ENCODE measurements at regions not wholly inside any gene's neighbourhood (a gene's known extent, or its start where the extent isn't known, plus 50 kb on each side); places are given as distances from the start of the nearest gene placed in this dataset.

DNA sequence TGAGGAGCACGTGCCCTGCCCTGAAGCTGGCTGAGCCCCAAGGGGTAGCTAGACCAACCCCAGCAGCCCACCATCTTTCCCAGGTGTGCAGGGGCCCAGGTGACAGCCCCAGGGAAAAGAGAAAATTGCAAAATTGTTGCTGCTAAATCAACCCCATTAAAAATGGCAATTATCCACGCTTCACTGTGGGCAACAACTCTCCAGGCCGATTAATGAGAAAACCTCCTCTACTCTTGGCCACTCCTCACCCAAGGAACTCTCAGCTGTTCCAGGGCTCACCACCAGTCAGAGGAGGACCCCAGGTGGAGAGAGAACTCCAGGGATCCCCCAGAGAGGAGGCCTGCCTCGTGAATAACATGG lies 516.1 kb upstream of the MGMT start:
- TF ChIP-seq, protein P1, sequence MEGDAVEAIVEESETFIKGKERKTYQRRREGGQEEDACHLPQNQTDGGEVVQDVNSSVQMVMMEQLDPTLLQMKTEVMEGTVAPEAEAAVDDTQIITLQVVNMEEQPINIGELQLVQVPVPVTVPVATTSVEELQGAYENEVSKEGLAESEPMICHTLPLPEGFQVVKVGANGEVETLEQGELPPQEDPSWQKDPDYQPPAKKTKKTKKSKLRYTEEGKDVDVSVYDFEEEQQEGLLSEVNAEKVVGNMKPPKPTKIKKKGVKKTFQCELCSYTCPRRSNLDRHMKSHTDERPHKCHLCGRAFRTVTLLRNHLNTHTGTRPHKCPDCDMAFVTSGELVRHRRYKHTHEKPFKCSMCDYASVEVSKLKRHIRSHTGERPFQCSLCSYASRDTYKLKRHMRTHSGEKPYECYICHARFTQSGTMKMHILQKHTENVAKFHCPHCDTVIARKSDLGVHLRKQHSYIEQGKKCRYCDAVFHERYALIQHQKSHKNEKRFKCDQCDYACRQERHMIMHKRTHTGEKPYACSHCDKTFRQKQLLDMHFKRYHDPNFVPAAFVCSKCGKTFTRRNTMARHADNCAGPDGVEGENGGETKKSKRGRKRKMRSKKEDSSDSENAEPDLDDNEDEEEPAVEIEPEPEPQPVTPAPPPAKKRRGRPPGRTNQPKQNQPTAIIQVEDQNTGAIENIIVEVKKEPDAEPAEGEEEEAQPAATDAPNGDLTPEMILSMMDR (IDR thresholded peaks at IDR 0.05; ENCODE audit: low read length, missing control alignments): no peak
- H3K4me3 ChIP-seq (replicated peaks; ENCODE audit: low read depth, low read length): no peak overlapping the region
- no peak for DNase-seq (ENCODE audit: low read depth)

DNA sequence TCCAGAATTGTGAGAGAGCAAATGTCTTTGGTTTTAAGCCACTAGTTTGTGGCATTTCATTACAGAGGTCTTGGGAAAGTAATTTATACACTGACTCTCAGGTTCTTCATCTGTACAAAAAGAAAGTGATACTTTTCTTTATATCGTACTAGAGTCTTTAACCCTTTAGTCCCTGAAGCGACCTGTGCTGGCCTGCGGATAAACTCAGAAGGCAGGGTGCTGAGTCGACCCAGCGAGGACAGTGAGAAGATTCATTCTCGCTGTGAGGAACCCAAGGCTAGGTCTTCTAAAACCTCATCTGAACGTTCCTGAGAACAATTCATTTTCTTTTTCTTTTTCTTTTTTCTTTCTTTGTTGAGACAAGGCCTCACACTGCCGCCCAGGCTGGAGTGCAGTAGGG lies 514.2 kb upstream of the MGMT start:
- H3K4me3 ChIP-seq (replicated peaks; ENCODE audit: low read depth, low read length): no peak overlapping the region
- no peak for DNase-seq (ENCODE audit: low read depth)
- TF ChIP-seq, protein P1 (IDR thresholded peaks at IDR 0.05; ENCODE audit: low read length, missing control alignments): no peak

DNA sequence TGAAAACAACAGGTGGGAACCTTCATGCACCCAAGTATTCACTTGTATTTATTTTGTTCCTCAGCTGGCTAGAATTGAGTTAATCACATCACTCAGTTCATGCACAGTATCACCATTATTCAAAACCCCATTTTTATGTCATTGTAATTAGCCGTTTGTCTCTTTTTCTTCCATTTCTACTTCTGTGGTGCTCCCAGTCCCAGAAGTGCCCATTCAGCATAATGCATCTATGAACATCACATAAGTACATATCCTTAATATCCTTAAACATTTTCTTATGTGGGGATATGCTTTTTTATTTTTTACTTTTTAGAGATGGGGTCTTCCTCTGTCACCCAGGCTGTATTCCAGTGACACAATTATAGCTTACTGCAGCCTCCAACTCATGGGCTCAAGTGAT lies 510.9 kb upstream of the MGMT start:
- TF ChIP-seq, protein P1 (IDR thresholded peaks at IDR 0.05; ENCODE audit: low read length, missing control alignments): no peak
- H3K4me3 ChIP-seq (replicated peaks; ENCODE audit: low read depth, low read length): no peak overlapping the region

DNA sequence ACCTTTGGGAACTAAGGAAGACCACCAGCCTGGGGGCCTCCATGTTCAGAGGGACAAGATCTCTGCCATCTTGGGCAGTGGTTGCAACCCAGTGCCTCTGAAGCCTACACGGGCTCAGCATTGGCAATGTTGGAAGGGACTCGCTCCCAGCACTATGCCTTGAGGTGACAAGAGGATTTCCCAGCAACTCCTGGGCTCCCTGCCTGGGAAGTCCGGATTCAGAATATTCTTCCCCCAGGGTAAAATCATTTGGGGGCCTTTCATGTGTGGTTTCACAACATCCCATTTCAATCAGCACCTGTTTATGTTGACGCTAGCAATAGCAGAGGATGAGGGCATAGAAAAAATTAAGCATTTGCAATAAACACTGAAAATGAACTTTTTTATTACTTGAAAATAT lies 509.8 kb upstream of the MGMT start:
- TF ChIP-seq, protein P1 (IDR thresholded peaks at IDR 0.05; ENCODE audit: low read length, missing control alignments): no peak
- DNase-seq (ENCODE audit: low read depth): no peak
- H3K4me3 ChIP-seq (replicated peaks; ENCODE audit: low read depth, low read length): no peak overlapping the region

More for the DNA sequence above, 510.9 kb upstream of the MGMT start:
- no peak for DNase-seq (ENCODE audit: low read depth)

DNA sequence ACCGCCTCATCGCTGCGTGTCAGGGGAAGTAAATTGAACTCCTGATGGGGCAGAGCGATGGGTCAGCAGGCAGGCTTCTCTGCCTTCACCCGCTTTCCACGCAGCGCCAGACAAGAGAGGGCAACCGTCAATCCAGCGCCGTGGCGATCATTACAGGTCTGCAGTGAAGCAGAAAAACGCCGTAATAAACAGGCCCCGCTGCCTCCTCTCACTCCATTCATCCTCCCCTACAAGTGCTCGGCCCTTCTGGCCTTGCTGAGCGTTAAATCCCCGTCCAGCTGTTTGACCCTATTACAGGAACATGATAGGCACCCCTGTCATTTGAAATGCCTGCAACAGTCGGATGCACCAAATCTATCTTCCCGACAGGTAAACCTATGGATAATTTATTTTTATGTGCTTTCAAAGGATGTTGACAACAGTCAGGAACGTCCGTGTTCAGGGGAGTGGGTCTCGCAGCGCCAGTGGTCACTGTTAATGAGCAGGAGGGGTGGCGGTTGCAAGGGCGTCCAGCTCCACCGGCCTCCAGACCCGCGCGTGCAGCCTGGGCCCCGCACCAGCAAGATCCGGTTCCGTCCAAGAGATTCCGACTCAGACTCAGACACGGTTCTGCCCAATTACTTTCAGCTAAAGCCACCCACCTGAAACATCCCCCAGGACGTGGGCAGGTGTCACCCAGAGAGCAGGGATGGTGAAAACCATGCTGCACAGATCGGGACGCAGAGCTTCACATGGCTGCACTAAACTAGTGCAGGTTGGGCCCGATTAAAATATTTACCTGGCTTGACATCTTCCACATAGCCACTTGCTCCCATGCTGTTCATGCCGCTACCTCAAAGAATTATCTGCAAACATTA lies 508.0 kb upstream of the MGMT start:
- no peak overlapping the region for H3K4me3 ChIP-seq (replicated peaks; ENCODE audit: low read depth, low read length)
- TF ChIP-seq, protein P1 (IDR thresholded peaks at IDR 0.05; ENCODE audit: low read length, missing control alignments): no peak
- no peak for DNase-seq (ENCODE audit: low read depth)

DNA sequence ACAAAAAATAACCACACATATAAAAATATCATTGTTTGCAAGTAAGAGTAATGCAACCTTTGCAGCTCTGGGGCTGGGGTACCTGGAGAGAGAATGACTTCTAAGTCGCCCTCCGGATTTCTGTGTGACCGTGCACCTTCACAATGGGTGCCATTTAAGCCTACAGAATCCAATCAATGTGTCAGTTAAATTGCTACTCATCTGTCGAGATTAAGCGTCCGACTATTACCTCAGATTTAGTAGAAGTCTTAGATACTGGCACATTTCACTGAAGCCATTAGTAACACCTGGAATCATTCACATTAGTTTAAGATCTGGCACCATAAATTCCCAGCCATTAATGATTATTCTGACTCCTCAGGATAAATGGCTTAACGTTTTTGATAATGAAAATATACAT lies 507.3 kb upstream of the MGMT start:
- no peak overlapping the region for H3K4me3 ChIP-seq (replicated peaks; ENCODE audit: low read depth, low read length)
- no peak for DNase-seq (ENCODE audit: low read depth)
- TF ChIP-seq, protein P1 (IDR thresholded peaks at IDR 0.05; ENCODE audit: low read length, missing control alignments): no peak

DNA sequence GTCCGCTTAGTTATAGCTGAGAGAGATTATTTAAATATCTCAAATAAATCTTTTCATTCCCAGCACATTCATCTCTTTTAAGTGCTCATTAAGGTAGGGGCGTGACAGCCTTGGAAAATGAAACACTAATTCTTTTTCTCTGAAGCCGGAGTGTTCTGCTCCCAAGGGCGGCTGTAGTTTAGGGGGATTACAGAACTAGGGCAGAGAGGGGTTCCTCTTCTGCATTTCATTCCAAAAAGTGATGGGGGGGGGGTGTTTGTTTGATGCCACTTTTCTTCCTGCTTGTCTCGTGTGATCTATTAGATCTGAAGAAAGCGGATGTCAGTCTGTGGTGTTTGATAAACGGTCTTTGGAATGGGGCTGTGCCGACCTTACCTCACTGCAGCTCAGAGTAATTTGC lies 506.5 kb upstream of the MGMT start:
- TF ChIP-seq, protein P1 (IDR thresholded peaks at IDR 0.05; ENCODE audit: low read length, missing control alignments): no peak
- DNase-seq (ENCODE audit: low read depth): no peak
- no peak overlapping the region for H3K4me3 ChIP-seq (replicated peaks; ENCODE audit: low read depth, low read length)

Measured in fibroblast of pulmonary artery (primary cell).